ENCODE measurements at regions not wholly inside any gene's neighbourhood (a gene's known extent, or its start where the extent isn't known, plus 50 kb on each side); places are given as distances from the start of the nearest gene placed in this dataset.

GRCh38 chr1:184183919-184184318 is 132.4 kb downstream of the TSEN15 start:
- 65% methylated on average over 3 of the region's 3 CpGs for WGBS (ENCODE audit: insufficient coverage, insufficient replicate concordance, low lambda C conversion rate, missing lambda C conversion rate)
- FAIRE-seq (no peak), DNase-seq (ENCODE audit: low read depth, low spot score) (no peak), ATAC-seq (no peak)
- no peak overlapping the region for H3K4me3 ChIP-seq
- BruUV-seq (replicated peaks): no TSS peak
- H3K36me3 ChIP-seq (ENCODE audit: control insufficient read depth in 2 of 2, insufficient read depth in 2 of 2, low read length in 1 of 2): no peaks in the 10 kb centered on the region
- no peaks in the 10 kb centered on the region for H3K79me2 ChIP-seq (ENCODE audit: control insufficient read depth, insufficient read depth, low read length)
- H3K27ac ChIP-seq (ENCODE audit: control insufficient read depth, insufficient read depth): no peak overlapping the region
- TF ChIP-seq CHD1 (IDR thresholded peaks at IDR 0.05; ENCODE audit: low read depth, low read length) (no peak), SMAD1 (IDR thresholded peaks at IDR 0.05; ENCODE audit: low read depth, partially characterized antibody) (no peak), ATF2 (IDR thresholded peaks at IDR 0.05; ENCODE audit: low read length) (no peak), ATF3 (IDR thresholded peaks at IDR 0.05; ENCODE audit: borderline replicate concordance, extremely low read depth, low read depth, low read length) (no peak), MYC (IDR thresholded peaks at IDR 0.05; ENCODE audit: insufficient read depth, insufficient read length, insufficient replicate concordance, low read length, severe bottlenecking) (no peak), ZNF24 (IDR thresholded peaks at IDR 0.05) (no peak), USF1 (IDR thresholded peaks at IDR 0.05; ENCODE audit: borderline replicate concordance, extremely low read length, insufficient read depth, low read depth, low read length) (no peak), CREM (IDR thresholded peaks at IDR 0.05; ENCODE audit: low read depth) (no peak), SREBF1 (IDR thresholded peaks at IDR 0.05; ENCODE audit: low read length) (no peak), CHD2 (IDR thresholded peaks at IDR 0.05; ENCODE audit: borderline replicate concordance, low read depth, low read length) (no peak), DPF2 (IDR thresholded peaks at IDR 0.05) (no peak), SKIL (IDR thresholded peaks at IDR 0.05; ENCODE audit: low read depth, poor library complexity, severe bottlenecking) (no peak), CBX5 (IDR thresholded peaks at IDR 0.05; ENCODE audit: low read depth) (no peak)
- TF ChIP-seq, protein P1, sequence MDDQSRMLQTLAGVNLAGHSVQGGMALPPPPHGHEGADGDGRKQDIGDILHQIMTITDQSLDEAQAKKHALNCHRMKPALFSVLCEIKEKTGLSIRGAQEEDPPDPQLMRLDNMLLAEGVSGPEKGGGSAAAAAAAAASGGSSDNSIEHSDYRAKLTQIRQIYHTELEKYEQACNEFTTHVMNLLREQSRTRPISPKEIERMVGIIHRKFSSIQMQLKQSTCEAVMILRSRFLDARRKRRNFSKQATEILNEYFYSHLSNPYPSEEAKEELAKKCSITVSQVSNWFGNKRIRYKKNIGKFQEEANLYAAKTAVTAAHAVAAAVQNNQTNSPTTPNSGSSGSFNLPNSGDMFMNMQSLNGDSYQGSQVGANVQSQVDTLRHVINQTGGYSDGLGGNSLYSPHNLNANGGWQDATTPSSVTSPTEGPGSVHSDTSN (IDR thresholded peaks at IDR 0.05; ENCODE audit: insufficient replicate concordance, low read depth, low read length): no peak
- ChIA-PET RAD21 (ENCODE audit: unreplicated experiment) (no interaction called here), SMC1A (ENCODE audit: uncharacterized antibody, unreplicated experiment) (no interaction called here), POLR2A (no interaction called here), CTCF (no interaction called here)
- no peaks in the 10 kb centered on the region for H3K9me3 ChIP-seq (replicated peaks; ENCODE audit: control insufficient read depth, insufficient read depth, low read length)
- intact Hi-C loops (cut with micrococcal nuclease; ENCODE audit: unreplicated experiment) (no loop called here), in situ Hi-C loops (cut with MboI) (no loop called here)
- H3K4me1 ChIP-seq (ENCODE audit: control insufficient read depth, insufficient read depth, low read length): no peaks in the 10 kb centered on the region
- H3K27me3 ChIP-seq (replicated peaks in 1 of 2; ENCODE audit: control insufficient read depth in 2 of 2, insufficient read depth in 2 of 2, low read length in 1 of 2): no peaks in the 10 kb centered on the region
- H3K4me2 ChIP-seq (ENCODE audit: control insufficient read depth, insufficient read depth): no peak overlapping the region
- H2AFZ ChIP-seq (ENCODE audit: control insufficient read depth, low read depth, low read length): no peak overlapping the region
- H3K9ac ChIP-seq (ENCODE audit: control insufficient read depth, insufficient read depth, low read length): no peak overlapping the region
- no peaks in the 10 kb centered on the region for H4K20me1 ChIP-seq (ENCODE audit: control insufficient read depth, insufficient read depth)

Data from GM12878 (cell line).